Effector CD8-positive, alpha-beta T cell (primary cell): ENCODE measurements at regions not wholly inside any gene's neighbourhood (a gene's known extent, or its start where the extent isn't known, plus 50 kb on each side); places are given as distances from the start of the nearest gene placed in this dataset.
"Not testable (repeated sequence)": the region's sequence is repeated elsewhere in the genome, so short reads cannot be mapped to it uniquely, and the experiment has no call there.

Experiments
- DNase-seq: peaks from one replicate; lab custom pipeline; 2025; lab: John Stamatoyannopoulos, UW

DNA sequence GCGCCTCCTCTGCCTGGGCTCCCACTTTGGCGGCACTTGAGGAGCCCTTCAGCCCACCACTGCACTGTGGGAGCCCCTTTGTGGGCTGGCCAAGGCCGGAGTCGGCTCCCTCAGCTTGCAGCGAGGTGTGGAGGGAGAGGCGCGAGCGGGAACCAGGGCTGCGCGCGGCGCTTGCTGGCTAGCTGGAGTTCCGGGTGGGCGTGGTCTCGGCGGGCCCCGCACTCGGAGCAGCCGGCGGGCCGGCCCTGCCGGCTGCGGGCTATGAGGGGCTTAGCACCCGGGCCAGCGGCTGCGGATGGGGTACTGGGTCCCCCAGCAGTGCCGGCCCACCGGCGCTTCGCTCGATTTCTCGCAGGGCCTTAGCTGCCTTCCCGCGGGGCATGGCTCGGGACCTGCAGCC, 344.5 kb downstream of the NYAP2 start:
- not testable (repeated sequence) for DNase-seq

DNA sequence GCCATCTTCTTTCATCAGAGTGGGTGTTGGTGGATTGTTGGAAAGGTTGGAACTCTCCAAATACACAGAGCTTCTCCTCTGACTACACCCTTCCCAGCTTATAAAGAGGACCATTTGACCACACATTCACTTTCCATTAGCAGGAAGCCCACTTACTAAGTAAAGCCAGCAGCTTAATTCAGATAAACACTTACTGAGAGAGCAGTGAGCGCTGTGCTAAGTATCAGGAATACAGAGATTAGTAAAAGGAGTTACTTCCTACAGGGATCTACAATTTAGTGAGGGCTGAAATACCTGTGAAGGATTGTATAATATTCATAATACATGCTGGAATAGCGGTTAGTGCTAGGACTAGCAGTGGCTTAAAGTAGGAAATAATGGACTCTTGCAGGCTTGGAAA, 343.0 kb downstream of the NYAP2 start:
- DNase-seq: no peak

DNA sequence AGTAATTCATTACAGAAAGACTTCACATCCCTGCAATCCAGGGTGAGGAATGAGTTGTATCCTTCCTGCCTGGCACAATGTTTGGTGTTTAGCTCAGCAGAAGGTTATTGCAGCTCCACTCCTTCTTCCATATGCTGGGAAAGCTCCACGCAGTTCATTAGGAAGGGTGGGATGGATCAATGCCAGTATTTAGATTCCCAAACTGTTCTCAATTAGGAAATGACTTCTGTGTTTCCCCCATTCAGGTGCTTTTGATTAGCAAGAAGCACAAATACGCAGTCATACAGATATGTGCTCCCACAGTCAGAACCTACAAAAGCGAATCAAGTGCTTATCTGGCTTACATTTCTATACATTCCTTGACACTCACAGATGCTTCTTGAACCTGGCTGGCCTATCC, 340.6 kb downstream of the NYAP2 start:
- no peak for DNase-seq

DNA sequence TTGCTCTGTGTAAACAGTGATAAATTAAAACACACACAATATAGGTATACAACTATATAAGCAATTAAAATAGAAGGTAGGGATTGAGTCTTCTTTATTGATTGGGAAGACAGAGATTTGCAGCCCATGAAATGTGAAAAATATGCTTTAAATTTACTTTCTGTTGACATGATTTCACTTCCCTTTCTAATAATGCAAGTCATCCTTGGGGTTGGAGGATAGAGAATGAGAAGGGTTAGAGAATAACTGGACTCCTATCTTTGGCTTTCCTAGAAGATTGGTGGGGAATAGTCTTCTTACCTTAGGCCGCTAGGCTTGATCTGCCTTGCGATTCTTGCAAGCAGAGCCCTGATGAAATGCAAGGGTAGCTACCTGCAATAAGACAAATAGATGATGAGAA, 339.8 kb downstream of the NYAP2 start:
- DNase-seq: no peak

DNA sequence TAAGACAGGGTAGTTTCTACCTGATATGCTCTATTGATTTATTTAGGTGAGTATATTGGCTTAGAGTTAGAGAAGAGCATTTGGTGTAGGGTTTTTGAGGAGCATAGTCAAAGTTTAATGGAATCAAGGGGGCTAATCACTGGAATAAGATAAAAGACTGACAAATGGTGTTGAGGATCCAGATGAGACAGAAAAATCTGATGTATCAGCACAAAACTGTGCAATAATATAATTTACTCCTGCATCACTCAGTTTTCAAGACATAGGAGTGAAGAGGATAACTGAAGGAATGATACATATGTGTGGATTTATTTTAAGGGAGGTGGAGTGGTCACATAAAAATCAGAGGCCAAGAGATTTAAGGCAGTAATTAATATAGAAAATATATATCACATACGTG, 339.2 kb downstream of the NYAP2 start:
- DNase-seq: no peak

DNA sequence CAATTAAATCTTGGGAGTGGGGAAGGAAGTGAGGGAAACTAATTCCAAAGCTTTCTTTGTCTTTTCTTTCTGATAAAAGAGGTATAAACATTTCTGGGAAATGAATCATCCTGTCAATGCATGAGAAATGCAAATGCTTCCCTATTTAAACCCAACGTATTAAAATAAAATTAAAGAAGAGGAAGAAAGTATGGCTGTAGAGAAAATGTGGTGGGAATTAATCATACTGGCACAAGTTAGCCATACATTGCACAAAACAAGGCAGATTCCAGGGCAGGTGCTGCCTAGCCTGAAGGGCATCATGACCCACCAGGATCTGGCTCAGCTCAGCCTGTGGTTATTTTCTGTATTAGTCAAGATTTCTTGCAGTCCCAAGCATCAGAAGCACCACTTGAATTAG, 338.0 kb downstream of the NYAP2 start:
- no peak for DNase-seq

DNA sequence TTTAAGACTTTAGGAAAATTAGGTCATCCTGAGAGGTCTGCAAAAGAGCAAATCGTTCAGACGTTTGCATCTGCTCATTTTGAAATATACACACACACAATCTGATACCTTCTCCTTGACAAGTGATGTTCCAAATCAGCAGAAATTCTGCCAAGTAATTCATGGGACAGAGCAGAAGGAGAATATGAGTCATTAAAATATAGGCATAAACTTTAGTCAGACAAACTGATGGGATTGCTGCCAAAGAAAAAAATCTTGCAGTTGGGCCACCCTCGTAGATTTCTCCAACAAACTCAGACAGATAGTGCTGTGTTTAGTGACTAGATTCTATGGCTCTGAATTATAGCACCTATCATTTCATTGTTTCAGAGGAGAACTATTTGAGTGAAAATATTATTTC, 336.3 kb downstream of the NYAP2 start:
- no peak for DNase-seq

DNA sequence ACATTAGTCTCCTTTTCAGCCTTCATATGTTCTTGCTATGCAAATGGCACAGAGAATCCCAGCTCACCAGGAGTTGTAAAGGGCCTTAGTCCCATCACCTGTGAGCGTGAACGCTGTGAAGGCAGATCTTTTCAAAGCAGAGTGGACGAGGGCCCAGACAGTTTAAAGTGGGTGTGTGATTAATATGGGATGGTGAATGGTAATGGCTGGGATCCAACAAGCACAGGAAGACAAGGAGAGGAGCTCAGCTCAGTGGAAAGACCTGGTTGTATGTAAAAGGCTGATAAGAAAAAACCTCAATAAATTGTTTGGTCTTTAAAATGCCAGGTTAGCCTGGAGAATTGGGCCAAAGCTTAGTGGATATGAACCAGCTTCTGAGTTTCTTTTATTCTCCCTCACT, 326.2 kb downstream of the NYAP2 start:
- DNase-seq: no peak
